HepG2 (cell line): ENCODE measurements at regions not wholly inside any gene's neighbourhood (a gene's known extent, or its start where the extent isn't known, plus 50 kb on each side); places are given as distances from the start of the nearest gene placed in this dataset.

Experiments
- ATF2 ChIP-seq: sonication (generic); formaldehyde crosslinking; IDR thresholded peaks from 2 replicates; pipeline ENCODE4 v1.4.0; 2020; ENCODE audit warnings: missing genetic modification reagents
- ATM ChIP-seq: fragments of 450-650 bp; IDR thresholded peaks from 2 replicates; pipeline ENCODE4 v1.7.1; 2017; ENCODE audit warnings: mild to moderate bottlenecking, borderline replicate concordance
- CHD4 ChIP-seq: fragments of 200-600 bp; sonication (generic); IDR thresholded peaks from 2 replicates; pipeline ENCODE4 v1.7.0; 2017; ENCODE audit warnings: mild to moderate bottlenecking, low read length, borderline replicate concordance
- FIP1L1 ChIP-seq: fragments of 200-400 bp; formaldehyde crosslinking; IDR thresholded peaks from 2 replicates; pipeline ENCODE4 v1.6.1; 2018; ENCODE audit warnings: low read depth, mild to moderate bottlenecking, low read length, moderate library complexity, borderline replicate concordance; ENCODE audit not compliant: insufficient read depth
- FOXP1 ChIP-seq, 2 experiments: fragments of 450-650 bp in 1 of 2; IDR thresholded peaks; 2 replicates each; pipeline ENCODE4 v1.6.1; 2017 to 2018; ENCODE audit warnings: antibody characterized with exemption in 1 of 2
- HNF4A ChIP-seq: sonication (generic); formaldehyde crosslinking; IDR thresholded peaks from 2 replicates; pipeline ENCODE4 v1.4.0; 2020; ENCODE audit warnings: missing genetic modification reagents
- HNRNPL ChIP-seq: fragments of 200-400 bp; formaldehyde crosslinking; IDR thresholded peaks from 2 replicates; pipeline ENCODE4 v1.6.1; 2017; ENCODE audit warnings: mild to moderate bottlenecking, low read depth, low read length
- KDM3A ChIP-seq: IDR thresholded peaks from 2 replicates; pipeline ENCODE4 v1.6.1; 2018; ENCODE audit warnings: low read depth, missing compliant biosample characterization
- MIER2 ChIP-seq: IDR thresholded peaks from 2 replicates; pipeline ENCODE4 v1.6.1; 2016; ENCODE audit warnings: missing biosample characterization, missing genetic modification reagents
- POLR2AphosphoS5 ChIP-seq: IDR thresholded peaks from 2 replicates; pipeline ENCODE4 v1.6.1; 2012; ENCODE audit warnings: low read depth, low read length
- REPIN1 ChIP-seq: sonication (generic); formaldehyde crosslinking; IDR thresholded peaks from 2 replicates; pipeline ENCODE4 v1.8.0; 2022; ENCODE audit warnings: missing genetic modification reagents, low read depth, mild to moderate bottlenecking, borderline replicate concordance
- RNF2 ChIP-seq: fragments of 450-650 bp; conservative IDR thresholded peaks from 2 replicates; pipeline ENCODE4 v1.6.1; 2016; ENCODE audit warnings: low read depth
- SPEN ChIP-seq: sonication (generic); formaldehyde crosslinking; IDR thresholded peaks from 2 replicates; pipeline ENCODE4 v1.5.1; 2020; ENCODE audit warnings: low read depth, mild to moderate bottlenecking, missing genetic modification reagents
- ZNF446 ChIP-seq: sonication (generic); formaldehyde crosslinking; IDR thresholded peaks from 2 replicates; pipeline ENCODE4 v1.5.0; 2020; ENCODE audit warnings: mild to moderate bottlenecking, missing genetic modification reagents
- ZNF782 ChIP-seq: sonication (generic); formaldehyde crosslinking; IDR thresholded peaks from 2 replicates; pipeline ENCODE4 v1.4.0; 2020; ENCODE audit warnings: missing genetic modification reagents, mild to moderate bottlenecking, borderline replicate concordance
- ZNF839 ChIP-seq: sonication (generic); formaldehyde crosslinking; IDR thresholded peaks from 2 replicates; pipeline ENCODE4 v1.4.0; 2020; ENCODE audit warnings: missing genetic modification reagents, mild to moderate bottlenecking, borderline replicate concordance
- TF ChIP-seq, protein P1 (sequence below): sonication (generic); formaldehyde crosslinking; conservative IDR thresholded peaks from 2 replicates; pipeline ENCODE4 v1.4.0; 2020; ENCODE audit warnings: missing genetic modification reagents
- TF ChIP-seq, protein P2 (sequence below): IDR thresholded peaks from 2 replicates; pipeline ENCODE4 v1.6.1; 2012; ENCODE audit warnings: low read depth, low read length, improper control_type of control experiment
- TF ChIP-seq, protein P3 (sequence below): sonication (generic); formaldehyde crosslinking; IDR thresholded peaks from 2 replicates; pipeline ENCODE4 v1.4.0; 2020; ENCODE audit warnings: missing genetic modification reagents, mild to moderate bottlenecking, borderline replicate concordance
- TF ChIP-seq, protein P4 (sequence below), 2 experiments: IDR thresholded peaks; 2 replicates each; pipeline ENCODE4 v1.6.1; 2011 to 2012; ENCODE audit warnings: low read length in 2 of 2, borderline replicate concordance in 1 of 2, low read depth in 1 of 2, mild to moderate bottlenecking in 1 of 2, moderate library complexity in 1 of 2

DNA sequence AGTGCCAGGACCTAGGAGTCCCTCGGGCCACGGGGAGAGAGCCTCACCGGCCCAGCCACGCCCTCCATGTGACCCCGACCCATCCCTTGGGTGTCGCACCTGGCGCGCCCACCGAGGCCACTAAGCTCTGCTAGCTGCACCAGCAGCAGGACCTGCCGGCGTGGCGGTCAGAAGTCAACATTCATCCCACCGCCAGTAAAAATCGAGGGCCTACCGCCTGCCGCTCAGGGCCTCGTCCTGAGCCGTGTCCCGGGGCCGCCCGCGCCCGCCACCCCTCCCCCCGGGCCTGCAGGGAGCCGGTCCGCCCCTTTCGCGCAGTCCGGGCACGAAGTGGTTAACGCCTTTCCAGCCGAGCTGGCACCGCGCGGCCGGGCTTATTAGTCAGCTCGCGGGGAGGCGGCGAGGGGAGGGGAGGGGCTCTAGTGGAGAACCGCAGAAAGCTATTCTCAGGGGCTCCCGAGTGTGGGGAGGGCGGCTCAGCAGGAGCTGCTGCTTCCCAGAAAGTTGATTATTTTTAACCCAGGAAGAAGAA is 124.4 kb downstream of the C9orf50 start (continued):
- TF ChIP-seq, protein P1, sequence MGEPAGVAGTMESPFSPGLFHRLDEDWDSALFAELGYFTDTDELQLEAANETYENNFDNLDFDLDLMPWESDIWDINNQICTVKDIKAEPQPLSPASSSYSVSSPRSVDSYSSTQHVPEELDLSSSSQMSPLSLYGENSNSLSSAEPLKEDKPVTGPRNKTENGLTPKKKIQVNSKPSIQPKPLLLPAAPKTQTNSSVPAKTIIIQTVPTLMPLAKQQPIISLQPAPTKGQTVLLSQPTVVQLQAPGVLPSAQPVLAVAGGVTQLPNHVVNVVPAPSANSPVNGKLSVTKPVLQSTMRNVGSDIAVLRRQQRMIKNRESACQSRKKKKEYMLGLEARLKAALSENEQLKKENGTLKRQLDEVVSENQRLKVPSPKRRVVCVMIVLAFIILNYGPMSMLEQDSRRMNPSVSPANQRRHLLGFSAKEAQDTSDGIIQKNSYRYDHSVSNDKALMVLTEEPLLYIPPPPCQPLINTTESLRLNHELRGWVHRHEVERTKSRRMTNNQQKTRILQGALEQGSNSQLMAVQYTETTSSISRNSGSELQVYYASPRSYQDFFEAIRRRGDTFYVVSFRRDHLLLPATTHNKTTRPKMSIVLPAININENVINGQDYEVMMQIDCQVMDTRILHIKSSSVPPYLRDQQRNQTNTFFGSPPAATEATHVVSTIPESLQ (CRISPR knock-in tag) = no peak
- TF ChIP-seq, protein P2, sequence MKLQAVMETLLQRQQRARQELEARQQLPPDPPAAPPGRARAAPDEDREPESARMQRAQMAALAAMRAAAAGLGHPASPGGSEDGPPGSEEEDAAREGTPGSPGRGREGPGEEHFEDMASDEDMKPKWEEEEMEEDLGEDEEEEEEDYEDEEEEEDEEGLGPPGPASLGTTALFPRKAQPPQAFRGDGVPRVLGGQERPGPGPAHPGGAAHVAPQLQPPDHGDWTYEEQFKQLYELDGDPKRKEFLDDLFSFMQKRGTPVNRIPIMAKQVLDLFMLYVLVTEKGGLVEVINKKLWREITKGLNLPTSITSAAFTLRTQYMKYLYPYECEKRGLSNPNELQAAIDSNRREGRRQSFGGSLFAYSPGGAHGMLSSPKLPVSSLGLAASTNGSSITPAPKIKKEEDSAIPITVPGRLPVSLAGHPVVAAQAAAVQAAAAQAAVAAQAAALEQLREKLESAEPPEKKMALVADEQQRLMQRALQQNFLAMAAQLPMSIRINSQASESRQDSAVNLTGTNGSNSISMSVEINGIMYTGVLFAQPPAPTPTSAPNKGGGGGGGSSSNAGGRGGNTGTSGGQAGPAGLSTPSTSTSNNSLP = no peak
- peak; percentile 90 for TF ChIP-seq REPIN1
- peak; percentile 93 for TF ChIP-seq KDM3A (CRISPR knock-in tag)
- peak; percentile 82; the same call in 1 of the 2 replicates for TF ChIP-seq ZNF839 (CRISPR knock-in tag)
- peak; percentile 64 for TF ChIP-seq POLR2AphosphoS5
- TF ChIP-seq CHD4 = no peak; the same call in 1 of the 2 replicates
- TF ChIP-seq ZNF446 (CRISPR knock-in tag) = no peak
- no peak for TF ChIP-seq ZNF782 (CRISPR knock-in tag)
- no peak for TF ChIP-seq FOXP1 (IDR thresholded peaks at IDR 0.05)
- no peak for TF ChIP-seq FOXP1 (CRISPR knock-in tag; IDR thresholded peaks at IDR 0.05)
- 0 out of 2 replicates have a peak, but pooled peaks have one; percentile 39 for TF ChIP-seq FIP1L1
- no peak for TF ChIP-seq ATM
- peak; percentile 77; the same call in 1 of the 2 replicates for TF ChIP-seq HNRNPL
- TF ChIP-seq, protein P3, sequence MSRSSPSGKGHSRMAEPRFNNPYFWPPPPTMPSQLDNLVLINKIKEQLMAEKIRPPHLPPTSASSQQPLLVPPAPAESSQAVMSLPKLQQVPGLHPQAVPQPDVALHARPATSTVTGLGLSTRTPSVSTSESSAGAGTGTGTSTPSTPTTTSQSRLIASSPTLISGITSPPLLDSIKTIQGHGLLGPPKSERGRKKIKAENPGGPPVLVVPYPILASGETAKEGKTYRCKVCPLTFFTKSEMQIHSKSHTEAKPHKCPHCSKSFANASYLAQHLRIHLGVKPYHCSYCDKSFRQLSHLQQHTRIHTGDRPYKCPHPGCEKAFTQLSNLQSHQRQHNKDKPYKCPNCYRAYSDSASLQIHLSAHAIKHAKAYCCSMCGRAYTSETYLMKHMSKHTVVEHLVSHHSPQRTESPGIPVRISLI (CRISPR knock-in tag) = no peak
- TF ChIP-seq ATF2 (CRISPR knock-in tag) = peak; percentile 83
- TF ChIP-seq SPEN (CRISPR knock-in tag) = peak; percentile 69
- TF ChIP-seq MIER2 = no peak
- peak; percentile 85; the same call in 1 of the 2 replicates for TF ChIP-seq RNF2
- TF ChIP-seq HNF4A = peak; percentile 15; the same call in 1 of the 2 replicates
- TF ChIP-seq, protein P4, sequence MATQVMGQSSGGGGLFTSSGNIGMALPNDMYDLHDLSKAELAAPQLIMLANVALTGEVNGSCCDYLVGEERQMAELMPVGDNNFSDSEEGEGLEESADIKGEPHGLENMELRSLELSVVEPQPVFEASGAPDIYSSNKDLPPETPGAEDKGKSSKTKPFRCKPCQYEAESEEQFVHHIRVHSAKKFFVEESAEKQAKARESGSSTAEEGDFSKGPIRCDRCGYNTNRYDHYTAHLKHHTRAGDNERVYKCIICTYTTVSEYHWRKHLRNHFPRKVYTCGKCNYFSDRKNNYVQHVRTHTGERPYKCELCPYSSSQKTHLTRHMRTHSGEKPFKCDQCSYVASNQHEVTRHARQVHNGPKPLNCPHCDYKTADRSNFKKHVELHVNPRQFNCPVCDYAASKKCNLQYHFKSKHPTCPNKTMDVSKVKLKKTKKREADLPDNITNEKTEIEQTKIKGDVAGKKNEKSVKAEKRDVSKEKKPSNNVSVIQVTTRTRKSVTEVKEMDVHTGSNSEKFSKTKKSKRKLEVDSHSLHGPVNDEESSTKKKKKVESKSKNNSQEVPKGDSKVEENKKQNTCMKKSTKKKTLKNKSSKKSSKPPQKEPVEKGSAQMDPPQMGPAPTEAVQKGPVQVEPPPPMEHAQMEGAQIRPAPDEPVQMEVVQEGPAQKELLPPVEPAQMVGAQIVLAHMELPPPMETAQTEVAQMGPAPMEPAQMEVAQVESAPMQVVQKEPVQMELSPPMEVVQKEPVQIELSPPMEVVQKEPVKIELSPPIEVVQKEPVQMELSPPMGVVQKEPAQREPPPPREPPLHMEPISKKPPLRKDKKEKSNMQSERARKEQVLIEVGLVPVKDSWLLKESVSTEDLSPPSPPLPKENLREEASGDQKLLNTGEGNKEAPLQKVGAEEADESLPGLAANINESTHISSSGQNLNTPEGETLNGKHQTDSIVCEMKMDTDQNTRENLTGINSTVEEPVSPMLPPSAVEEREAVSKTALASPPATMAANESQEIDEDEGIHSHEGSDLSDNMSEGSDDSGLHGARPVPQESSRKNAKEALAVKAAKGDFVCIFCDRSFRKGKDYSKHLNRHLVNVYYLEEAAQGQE (IDR thresholded peaks at IDR 0.05; ENCODE audit: borderline replicate concordance in 1 of 2, low read depth in 1 of 2, low read length in 2 of 2) = peak in 1 of 2 experiments; percentile 6; a peak in 1 of 4 replicates
